Skeletal muscle satellite cell (primary cell): ENCODE measurements at regions not wholly inside any gene's neighbourhood (a gene's known extent, or its start where the extent isn't known, plus 50 kb on each side); places are given as distances from the start of the nearest gene placed in this dataset.

Experiments
- H3K27me3 ChIP-seq: 2 replicates; pipeline ENCODE4 v1.7.0; 2013; ENCODE audit warnings: low read length; ENCODE audit not compliant: control insufficient read depth, insufficient read depth
- H3K36me3 ChIP-seq: 2 replicates; pipeline ENCODE4 v1.7.0; 2013; ENCODE audit warnings: mild to moderate bottlenecking, control low read depth, low read length; ENCODE audit not compliant: insufficient read depth
- H3K4me1 ChIP-seq: 2 replicates; pipeline ENCODE4 v1.7.0; 2013; ENCODE audit warnings: low read length; ENCODE audit not compliant: control insufficient read depth, insufficient read depth
- H3K4me2 ChIP-seq: 2 replicates; pipeline ENCODE4 v1.7.0; 2013; ENCODE audit warnings: mild to moderate bottlenecking, low read length
- H3K4me3 ChIP-seq: 2 replicates; pipeline ENCODE4 v1.7.0; 2013; ENCODE audit warnings: low read length
- H3K9ac ChIP-seq: 2 replicates; pipeline ENCODE4 v1.7.0; 2013; ENCODE audit warnings: mild to moderate bottlenecking, low read depth, low read length, moderate library complexity
- H3K9me3 ChIP-seq: replicated peaks from 2 replicates; pipeline ENCODE4 v1.7.0; 2013; ENCODE audit warnings: mild to moderate bottlenecking, control low read depth, low read length

GRCh38 chr3:116767726-116768125 lies 58.1 kb downstream of the TUSC7 start:
- Histone ChIP-seq H3K4me1 (no peaks in the 10 kb centered on the region), H3K4me2 (no peak overlapping the region), H3K9me3 (no peaks in the 10 kb centered on the region), H3K4me3 (no peak overlapping the region), H3K9ac (no peak overlapping the region), H3K36me3 (no peaks in the 10 kb centered on the region), H3K27me3 (peaks cover 3% of the 10 kb centered on the region)

GRCh38 chr3:116770815-116771450 lies 61.4 kb downstream of the TUSC7 start:
- Histone ChIP-seq H3K4me1 (no peaks in the 10 kb centered on the region), H3K4me3 (no peak overlapping the region), H3K27me3 (peaks cover 3% of the 10 kb centered on the region), H3K36me3 (no peaks in the 10 kb centered on the region), H3K9me3 (no peaks in the 10 kb centered on the region), H3K4me2 (no peak overlapping the region), H3K9ac (no peak overlapping the region)

DNA sequence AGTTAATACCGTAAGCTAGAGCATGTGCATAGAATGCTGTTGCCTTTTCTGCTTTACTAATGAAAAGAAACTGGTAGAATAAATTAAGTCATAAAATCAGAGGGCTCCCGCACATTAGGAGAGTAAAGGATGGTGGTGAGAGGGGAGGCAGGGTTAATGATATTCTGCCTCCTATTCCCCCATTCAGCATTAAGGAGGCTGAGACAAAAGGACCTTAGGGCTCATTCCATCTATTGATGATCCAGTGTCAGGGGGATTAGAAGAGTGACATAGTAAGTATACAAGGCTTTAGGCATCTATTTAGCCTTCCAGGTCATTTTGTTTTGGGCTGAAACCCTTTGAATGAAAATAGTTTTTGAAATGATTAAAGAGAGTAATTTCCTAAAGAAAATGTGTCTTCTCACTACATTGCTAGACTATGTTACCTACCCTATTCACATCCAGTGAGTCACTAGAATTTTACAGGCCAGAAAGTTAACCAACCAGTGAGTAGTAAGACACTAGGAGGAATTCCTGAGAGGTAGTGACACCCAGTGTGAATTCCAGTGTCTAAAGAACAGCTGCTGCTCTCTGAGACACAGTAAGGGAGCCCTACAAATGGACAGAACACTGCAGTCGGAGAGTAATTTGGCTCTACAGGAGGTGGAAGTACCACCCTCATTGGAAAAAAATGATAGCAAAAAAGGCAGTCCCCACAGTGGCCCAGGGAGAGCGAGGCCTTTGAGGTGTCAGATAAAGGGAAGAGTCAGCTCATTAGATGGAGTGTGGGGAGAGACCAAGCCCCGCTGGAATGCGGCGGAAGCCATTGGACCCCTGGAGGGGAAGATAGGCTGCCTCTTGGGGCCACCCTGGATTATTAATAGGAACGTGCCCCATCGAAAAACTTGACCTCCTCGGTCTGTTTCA lies 67.6 kb downstream of the TUSC7 start:
- Histone ChIP-seq H3K9me3 (no peaks in the 10 kb centered on the region), H3K9ac (no peak overlapping the region), H3K36me3 (no peaks in the 10 kb centered on the region), H3K4me2 (no peak overlapping the region), H3K27me3 (no peaks in the 10 kb centered on the region), H3K4me1 (no peaks in the 10 kb centered on the region), H3K4me3 (no peak overlapping the region)

DNA sequence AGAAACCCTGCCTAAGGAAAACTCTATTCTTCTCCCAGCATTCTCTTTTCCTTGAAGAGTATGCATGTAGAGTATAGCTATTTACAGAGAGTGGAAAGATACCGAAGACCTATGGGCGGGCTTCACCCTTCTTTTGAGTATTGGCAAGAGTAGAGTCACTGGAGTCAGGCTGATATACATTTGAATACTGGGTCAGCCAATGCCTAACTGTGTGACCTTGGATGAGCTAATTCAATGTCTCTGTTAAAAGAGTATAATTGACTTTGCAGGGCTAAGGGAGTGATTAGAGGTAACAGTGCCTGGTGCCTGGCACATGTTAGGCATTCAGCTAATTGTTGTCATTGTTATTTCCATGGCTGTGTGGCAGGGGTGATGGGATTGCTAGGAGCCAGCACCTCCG lies 75.6 kb downstream of the TUSC7 start:
- no peaks in the 10 kb centered on the region for H3K4me1 ChIP-seq
- H3K9me3 ChIP-seq = no peaks in the 10 kb centered on the region
- H3K27me3 ChIP-seq = no peaks in the 10 kb centered on the region
- no peaks in the 10 kb centered on the region for H3K36me3 ChIP-seq
- no peak overlapping the region for H3K4me3 ChIP-seq
- no peak overlapping the region for H3K9ac ChIP-seq
- H3K4me2 ChIP-seq = no peak overlapping the region

GRCh38 chr3:116802651-116803050 lies 93.1 kb downstream of the TUSC7 start:
- Histone ChIP-seq H3K4me3 (no peak overlapping the region), H3K9ac (no peak overlapping the region), H3K4me1 (no peaks in the 10 kb centered on the region), H3K27me3 (peaks cover 3% of the 10 kb centered on the region), H3K36me3 (no peaks in the 10 kb centered on the region), H3K9me3 (no peaks in the 10 kb centered on the region), H3K4me2 (no peak overlapping the region)

DNA sequence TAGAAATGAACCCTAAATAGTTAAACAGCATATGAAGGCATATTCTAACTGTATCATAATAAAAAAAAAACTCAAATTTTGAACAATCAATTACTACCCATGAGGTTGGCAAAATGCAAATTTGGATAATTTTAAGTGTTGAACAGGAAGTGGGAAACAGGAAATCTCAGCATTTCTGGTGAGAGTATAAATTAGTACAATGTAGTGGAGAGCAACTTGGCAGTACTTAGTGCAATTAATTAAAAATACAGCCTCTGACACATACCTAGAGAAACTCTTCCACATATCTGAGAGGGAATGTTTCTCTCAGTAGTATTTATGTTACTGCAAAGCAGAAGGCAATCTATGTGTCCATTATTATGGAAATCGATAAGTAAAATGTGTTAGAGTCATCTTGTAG lies 96.8 kb downstream of the TUSC7 start:
- H3K4me2 ChIP-seq = no peak overlapping the region
- H3K9me3 ChIP-seq = no peaks in the 10 kb centered on the region
- no peak overlapping the region for H3K9ac ChIP-seq
- no peak overlapping the region for H3K4me3 ChIP-seq
- no peaks in the 10 kb centered on the region for H3K36me3 ChIP-seq
- H3K4me1 ChIP-seq = no peaks in the 10 kb centered on the region
- H3K27me3 ChIP-seq = peaks cover 3% of the 10 kb centered on the region

- Histone ChIP-seq H3K9ac (no peak overlapping the region), H3K9me3 (no peaks in the 10 kb centered on the region), H3K36me3 (no peaks in the 10 kb centered on the region), H3K4me2 (no peak overlapping the region), H3K27me3 (no peaks in the 10 kb centered on the region), H3K4me1 (no peaks in the 10 kb centered on the region), H3K4me3 (no peak overlapping the region)
These were observed 99.1 kb downstream of the TUSC7 start for GRCh38 chr3:116808725-116809124.

DNA sequence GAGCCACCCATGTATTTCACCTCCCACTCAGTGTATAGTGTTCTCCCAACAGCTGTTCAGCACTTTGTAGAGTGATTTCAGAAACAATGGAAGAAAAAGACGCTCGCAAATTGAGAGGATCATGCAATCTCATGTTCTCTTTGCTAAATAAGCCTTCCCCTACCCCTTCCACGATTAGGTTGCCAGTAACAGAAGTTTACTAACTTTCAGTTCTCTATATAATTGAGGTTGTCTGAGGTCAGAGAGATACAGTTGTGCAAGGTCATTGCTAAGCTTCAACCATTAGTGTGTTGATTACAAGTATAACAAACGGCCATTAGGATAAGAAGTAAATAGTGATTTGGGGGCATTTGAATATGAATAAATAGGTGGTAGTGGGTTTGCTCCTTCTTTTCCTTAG lies 99.6 kb downstream of the TUSC7 start:
- no peak overlapping the region for H3K9ac ChIP-seq
- H3K4me2 ChIP-seq = no peak overlapping the region
- no peak overlapping the region for H3K4me3 ChIP-seq
- no peaks in the 10 kb centered on the region for H3K4me1 ChIP-seq
- H3K9me3 ChIP-seq = no peaks in the 10 kb centered on the region
- H3K27me3 ChIP-seq = no peaks in the 10 kb centered on the region
- H3K36me3 ChIP-seq = no peaks in the 10 kb centered on the region

- Histone ChIP-seq H3K4me1 (no peaks in the 10 kb centered on the region), H3K9me3 (no peaks in the 10 kb centered on the region), H3K4me3 (no peak overlapping the region), H3K4me2 (no peak overlapping the region), H3K9ac (no peak overlapping the region), H3K36me3 (no peaks in the 10 kb centered on the region), H3K27me3 (peaks cover 2% of the 10 kb centered on the region)
These were observed 102.2 kb downstream of the TUSC7 start for GRCh38 chr3:116811754-116812153.

GRCh38 chr3:116812949-116813348 lies 103.4 kb downstream of the TUSC7 start:
- H3K27me3 ChIP-seq = peaks cover 2% of the 10 kb centered on the region
- no peaks in the 10 kb centered on the region for H3K4me1 ChIP-seq
- H3K4me3 ChIP-seq = no peak overlapping the region
- H3K4me2 ChIP-seq = no peak overlapping the region
- no peak overlapping the region for H3K9ac ChIP-seq
- no peaks in the 10 kb centered on the region for H3K36me3 ChIP-seq
- no peaks in the 10 kb centered on the region for H3K9me3 ChIP-seq

- Histone ChIP-seq H3K4me2 (no peak overlapping the region), H3K4me3 (no peak overlapping the region), H3K36me3 (no peaks in the 10 kb centered on the region), H3K27me3 (peaks cover 2% of the 10 kb centered on the region), H3K4me1 (no peaks in the 10 kb centered on the region), H3K9me3 (no peaks in the 10 kb centered on the region), H3K9ac (no peak overlapping the region)
These were observed 105.7 kb downstream of the TUSC7 start for GRCh38 chr3:116815321-116815720.
